ENCODE measurements at regions not wholly inside any gene's neighbourhood (a gene's known extent, or its start where the extent isn't known, plus 50 kb on each side); places are given as distances from the start of the nearest gene placed in this dataset.
"Not testable (repeated sequence)": the region's sequence is repeated elsewhere in the genome, so short reads cannot be mapped to it uniquely, and the experiment has no call there.

DNA sequence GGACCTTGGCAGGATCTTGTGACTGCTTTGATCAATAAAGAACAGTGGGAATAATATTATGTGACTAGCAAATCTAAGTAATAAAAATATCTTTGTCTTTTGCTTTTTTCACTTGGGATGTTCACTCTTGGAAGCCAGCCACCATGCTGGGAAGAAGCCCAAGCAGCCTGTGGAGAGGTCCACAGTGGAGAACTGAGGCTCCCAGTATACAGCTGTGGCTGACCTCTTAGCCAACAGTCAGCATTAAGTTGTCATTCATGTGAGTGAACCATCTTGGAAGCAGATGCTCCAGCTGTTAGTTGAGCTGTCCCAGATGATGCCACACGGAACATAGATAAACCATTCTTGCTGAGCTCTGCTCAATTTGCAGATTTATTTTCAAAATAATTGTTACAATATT, 160.0 kb downstream of the OSR1 start:
- DNase-seq = no peak

GRCh38 chr2:19195661-19196060, 162.8 kb downstream of the OSR1 start:
- no peak for DNase-seq

- DNase-seq = no peak
Measured at GRCh38 chr2:19189391-19189790, 169.0 kb downstream of the OSR1 start.

DNA sequence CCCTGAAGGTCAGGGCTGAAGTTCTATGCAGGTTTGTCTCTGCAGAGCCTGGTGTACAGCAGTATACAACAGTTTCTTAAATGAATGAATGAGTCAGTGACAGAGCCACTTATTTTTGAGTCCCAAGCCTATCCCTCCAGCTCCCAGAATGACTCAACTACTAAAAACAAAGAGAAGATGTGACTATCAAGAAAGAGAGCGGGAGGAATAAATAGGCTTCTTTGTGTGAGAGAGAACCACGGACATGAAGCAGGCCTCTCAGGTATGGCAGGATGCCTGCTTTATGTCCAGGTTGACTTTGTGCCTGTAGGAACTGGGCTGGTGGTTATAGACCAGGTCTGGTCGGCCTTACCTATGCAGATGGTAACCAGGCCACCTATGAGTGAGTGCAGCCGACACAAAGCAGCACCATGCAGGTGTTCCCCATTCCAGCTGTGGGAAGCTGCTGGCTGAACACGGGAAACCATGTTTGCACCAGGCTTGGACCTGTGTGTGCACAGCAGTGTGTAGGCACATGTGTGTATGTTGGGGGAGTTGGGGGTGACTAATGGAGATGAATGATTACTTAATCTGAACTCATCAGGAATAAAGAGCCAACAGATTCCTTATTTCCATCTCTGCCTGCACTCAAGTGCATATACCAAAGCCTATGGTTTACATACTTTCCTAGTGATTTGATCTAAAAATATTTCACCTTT, 171.0 kb downstream of the OSR1 start:
- DNase-seq = no peak

- DNase-seq = no peak
Measured at GRCh38 chr2:19185086-19185485, 173.3 kb downstream of the OSR1 start.

GRCh38 chr2:19178175-19178574, 180.2 kb downstream of the OSR1 start:
- DNase-seq = no peak

GRCh38 chr2:19176977-19177376, 181.4 kb downstream of the OSR1 start:
- DNase-seq = no peak

GRCh38 chr2:19176172-19176852, 182.1 kb downstream of the OSR1 start:
- no peak for DNase-seq

DNA sequence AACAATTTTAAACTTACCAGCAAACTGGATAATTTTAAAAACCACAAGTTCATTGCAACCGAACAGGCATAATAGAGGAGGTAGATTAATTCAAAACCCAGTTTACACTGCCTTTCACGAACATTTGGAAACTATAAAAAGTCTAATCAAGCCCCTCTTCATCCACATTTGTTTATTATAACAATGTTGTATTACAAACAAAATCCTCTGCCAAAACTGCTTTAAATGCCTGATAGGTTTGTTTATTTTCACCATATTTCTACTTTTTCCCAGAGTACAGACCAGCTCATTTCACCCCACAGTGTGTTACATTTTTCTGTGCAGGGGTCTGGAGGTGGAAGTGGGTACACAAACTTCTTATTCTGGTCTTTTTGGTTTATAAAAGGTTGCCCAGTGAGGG, 184.2 kb downstream of the OSR1 start:
- DNase-seq = no peak

GRCh38 chr2:19171409-19171808, 187.0 kb downstream of the OSR1 start:
- no peak for DNase-seq

DNA sequence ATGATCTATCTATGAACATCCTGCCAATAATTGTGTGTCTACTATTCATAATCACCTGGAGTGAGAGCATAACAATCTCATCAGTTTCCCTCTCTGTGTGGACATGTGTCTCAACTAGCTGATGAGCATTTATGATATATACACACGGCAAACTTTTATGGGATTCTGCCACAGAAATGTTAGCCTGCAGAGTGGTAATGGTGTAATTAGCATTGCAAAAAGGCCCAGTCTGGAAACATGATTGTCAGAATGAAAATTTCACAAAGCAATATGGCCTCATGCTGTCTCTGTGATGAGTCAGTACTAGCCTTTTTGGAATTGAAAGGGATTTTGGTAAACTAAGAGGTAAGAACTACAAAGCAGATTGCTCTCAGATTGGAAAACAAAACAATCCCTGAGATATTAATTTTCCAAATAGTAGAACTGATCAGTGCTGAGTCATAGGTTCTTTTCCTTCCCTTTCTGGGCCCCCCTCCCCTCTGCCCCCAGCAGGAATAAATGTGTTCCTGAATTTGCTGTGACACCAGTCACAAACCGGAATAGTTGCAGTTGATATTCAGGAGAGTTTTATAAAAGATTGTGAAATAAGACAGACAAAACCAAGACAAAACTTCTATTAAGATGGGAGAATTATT, 189.2 kb downstream of the OSR1 start:
- DNase-seq = no peak

GRCh38 chr2:19164099-19164498, 194.3 kb downstream of the OSR1 start:
- not testable (repeated sequence) for DNase-seq

GRCh38 chr2:19158896-19159295, 199.5 kb downstream of the OSR1 start:
- DNase-seq = no peak

- no peak for DNase-seq
Measured at GRCh38 chr2:19158211-19158610, 200.2 kb downstream of the OSR1 start.

DNA sequence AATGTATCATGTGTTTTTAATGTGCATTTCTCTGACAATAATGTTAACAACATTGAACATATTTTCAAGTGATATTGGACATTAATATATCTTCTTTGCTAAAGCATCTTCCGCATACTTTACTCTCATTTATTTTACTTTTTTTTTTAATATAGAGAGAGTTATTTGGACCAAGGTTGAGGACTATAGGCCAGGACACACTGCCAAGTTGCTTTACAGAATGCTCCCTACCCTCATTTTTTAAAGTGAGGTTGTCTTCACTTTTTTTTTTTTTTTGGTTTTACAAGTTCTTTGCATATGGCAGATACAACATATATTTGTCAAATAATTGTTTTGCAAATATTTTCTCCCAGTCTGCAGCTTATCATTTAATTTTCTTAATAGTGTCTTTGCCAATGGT, 201.8 kb downstream of the OSR1 start:
- no peak for DNase-seq

- DNase-seq = no peak
Measured at GRCh38 chr2:19150726-19151125, 207.7 kb downstream of the OSR1 start.

DNA sequence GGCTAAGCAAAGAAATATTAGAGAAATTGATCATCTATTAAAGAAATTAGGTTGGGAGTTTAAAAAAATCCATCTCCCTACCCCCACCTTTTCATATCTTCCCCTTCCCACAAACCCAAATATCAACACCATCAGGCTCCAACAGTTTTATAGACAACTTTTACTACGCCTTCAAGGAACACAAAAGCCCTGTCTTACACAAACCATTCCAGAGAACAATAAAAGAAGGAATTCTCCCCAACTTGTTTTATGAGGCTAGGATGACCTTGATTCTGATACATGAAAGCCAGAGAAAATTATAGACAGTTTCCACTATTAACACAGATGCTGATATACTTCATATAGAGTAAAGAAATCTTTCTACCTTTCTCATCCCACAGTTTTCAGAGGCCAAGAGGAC, 211.6 kb downstream of the OSR1 start:
- DNase-seq = no peak

DNA sequence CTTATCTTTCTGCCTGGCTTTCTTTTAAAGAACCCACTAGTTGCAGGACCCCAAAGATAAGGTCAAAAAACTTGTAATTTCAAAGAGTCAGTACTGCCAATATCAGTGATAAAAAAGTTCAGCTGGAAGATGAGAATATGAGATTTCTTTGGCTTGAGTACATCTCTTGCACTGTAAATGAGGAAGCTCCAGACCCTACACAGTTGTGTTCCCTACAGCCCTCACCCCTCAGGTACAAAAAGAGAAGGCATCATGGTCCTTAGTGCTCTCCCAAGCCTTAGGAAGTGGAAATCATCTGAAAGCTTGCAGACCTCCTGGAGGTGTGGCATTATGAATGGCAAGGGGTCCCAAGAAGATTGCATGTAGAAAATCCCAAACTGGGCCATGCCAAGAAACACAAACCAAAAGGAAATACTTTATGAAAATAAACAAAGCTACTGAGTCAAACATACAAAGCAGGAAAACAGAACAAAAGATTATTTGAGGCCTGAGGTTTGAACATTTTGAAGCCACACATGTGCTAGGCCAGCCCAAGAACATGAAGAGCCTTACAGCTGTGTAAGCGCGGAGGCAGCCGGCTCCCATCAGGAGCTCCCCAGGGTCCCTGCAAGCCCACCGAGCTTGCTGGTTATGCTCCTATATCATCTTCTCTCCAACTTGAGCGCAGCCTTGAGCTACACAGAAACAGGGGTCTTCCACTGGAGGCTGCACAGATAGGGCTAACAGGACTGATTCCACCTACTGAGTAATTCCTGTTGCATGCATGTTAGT, 217.0 kb downstream of the OSR1 start:
- no peak for DNase-seq

- DNase-seq = no peak
Measured at GRCh38 chr2:19140463-19141208, 217.8 kb downstream of the OSR1 start.

- DNase-seq = no peak
Measured at GRCh38 chr2:19139386-19139785, 219.0 kb downstream of the OSR1 start.

- no peak for DNase-seq
Measured at GRCh38 chr2:19138264-19138825, 220.1 kb downstream of the OSR1 start.

- no peak for DNase-seq
Measured at GRCh38 chr2:19137433-19137832, 221.0 kb downstream of the OSR1 start.

All from NCI-H187 (cell line).